GM19328 (cell line): ENCODE measurements at regions not wholly inside any gene's neighbourhood (a gene's known extent, or its start where the extent isn't known, plus 50 kb on each side); places are given as distances from the start of the nearest gene placed in this dataset.
"Not testable (repeated sequence)": the region's sequence is repeated elsewhere in the genome, so short reads cannot be mapped to it uniquely, and the experiment has no call there.

Experiments used
- ATAC-seq: cut with Tn5 transposase; IDR thresholded peaks from one replicate; pipeline ENCODE4 v1.9.1; 2021; ENCODE audit warnings: mild to moderate bottlenecking, moderate library complexity; ENCODE audit not compliant: unreplicated experiment

GRCh38 chr5:92019376-92019990 lies 636.4 kb upstream of the ARRDC3 start:
- no peak for ATAC-seq

- no peak for ATAC-seq
Observed at GRCh38 chr5:92017776-92018175, 634.7 kb upstream of the ARRDC3 start.

GRCh38 chr5:92011845-92012244 lies 628.7 kb upstream of the ARRDC3 start:
- not testable (repeated sequence) for ATAC-seq

GRCh38 chr5:92003806-92004205 lies 620.7 kb upstream of the ARRDC3 start:
- ATAC-seq, result no peak

- no peak for ATAC-seq
Observed at GRCh38 chr5:92002721-92003274, 619.7 kb upstream of the ARRDC3 start.

GRCh38 chr5:91998774-91999173 lies 615.7 kb upstream of the ARRDC3 start:
- no peak for ATAC-seq

- ATAC-seq, result no peak
Observed at GRCh38 chr5:91983869-91984268, 600.8 kb upstream of the ARRDC3 start.

GRCh38 chr5:91978221-91978882 lies 595.2 kb upstream of the ARRDC3 start:
- ATAC-seq, result no peak

- no peak for ATAC-seq
Observed at GRCh38 chr5:91977579-91977978, 594.5 kb upstream of the ARRDC3 start.

- no peak for ATAC-seq
Observed at GRCh38 chr5:91976451-91976850, 593.3 kb upstream of the ARRDC3 start.

GRCh38 chr5:91963166-91963565 lies 580.0 kb upstream of the ARRDC3 start:
- ATAC-seq, result no peak

- no peak for ATAC-seq
Observed at GRCh38 chr5:91957666-91958065, 574.5 kb upstream of the ARRDC3 start.

- no peak for ATAC-seq
Observed at GRCh38 chr5:91956738-91957137, 573.6 kb upstream of the ARRDC3 start.

- no peak for ATAC-seq
Observed at GRCh38 chr5:91955610-91956009, 572.5 kb upstream of the ARRDC3 start.

- ATAC-seq, result no peak
Observed at GRCh38 chr5:91954136-91954535, 571.0 kb upstream of the ARRDC3 start.

- no peak for ATAC-seq
Observed at GRCh38 chr5:91950328-91950727, 567.2 kb upstream of the ARRDC3 start.

- ATAC-seq, result no peak
Observed at GRCh38 chr5:91946870-91947269, 563.8 kb upstream of the ARRDC3 start.

- ATAC-seq, result no peak
Observed at GRCh38 chr5:91941588-91941987, 558.5 kb upstream of the ARRDC3 start.

- no peak for ATAC-seq
Observed at GRCh38 chr5:91938441-91938840, 555.3 kb upstream of the ARRDC3 start.

- ATAC-seq, result no peak
Observed at GRCh38 chr5:91937121-91937520, 554.0 kb upstream of the ARRDC3 start.

GRCh38 chr5:91929522-91929817 lies 546.4 kb upstream of the ARRDC3 start:
- no peak for ATAC-seq

- ATAC-seq, result no peak
Observed at GRCh38 chr5:91928754-91929521, 545.8 kb upstream of the ARRDC3 start.
